Renal cortex interstitium (tissue), 11 donors: ENCODE measurements at regions not wholly inside any gene's neighbourhood (a gene's known extent, or its start where the extent isn't known, plus 50 kb on each side); places are given as distances from the start of the nearest gene placed in this dataset.

Experiments used
- DNase-seq, 11 donors: peaks; one replicate each; pipeline ENCODE4 v3.0.0-alpha.2; 2013; ENCODE audit warnings: low read depth in 9 of 11, low spot score in 4 of 11; ENCODE audit errors: extremely low read depth in 1 of 11

DNA sequence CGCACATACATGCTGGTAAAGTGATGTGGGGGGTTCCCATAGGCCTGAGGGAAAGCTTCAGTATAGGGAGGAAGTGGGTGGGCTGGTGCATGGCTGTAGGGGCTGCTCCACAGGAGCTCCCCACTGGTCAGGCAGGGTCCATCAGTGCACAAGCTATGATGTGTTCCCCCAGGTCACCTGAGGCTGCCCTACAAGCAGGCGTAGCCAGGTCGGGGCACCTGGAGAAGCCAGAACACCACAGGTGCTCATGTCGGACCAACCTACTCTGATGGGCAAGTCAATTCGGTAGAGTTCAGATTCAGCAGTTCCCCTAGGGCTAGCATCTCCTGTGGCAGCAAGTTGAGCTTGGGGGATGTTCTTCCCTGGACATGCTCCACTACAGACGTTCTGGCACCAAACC lies 103.3 kb upstream of the EPHA5 start:
- DNase-seq, result no peak

DNA sequence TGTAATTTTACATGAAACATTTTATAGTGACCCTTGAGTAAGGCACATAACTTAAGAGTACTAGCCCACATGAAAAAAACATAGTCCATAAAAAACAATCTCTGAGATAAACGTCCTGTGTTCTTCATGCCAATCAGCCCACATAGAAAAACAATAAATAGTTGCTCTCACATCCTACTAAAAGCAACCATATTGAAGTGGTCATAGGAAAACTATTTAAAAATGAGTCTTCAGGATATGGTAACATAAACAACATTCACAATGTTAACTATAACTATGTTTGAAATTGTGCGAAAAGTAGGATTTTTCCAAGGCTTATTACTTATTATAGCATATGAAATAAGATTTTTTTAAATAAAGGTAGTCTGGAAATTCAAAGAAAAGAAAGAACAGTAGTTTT lies 77.1 kb upstream of the EPHA5 start:
- no peak for DNase-seq

- no peak for DNase-seq
Observed at GRCh38 chr4:65738134-65738533, 67.8 kb upstream of the EPHA5 start.

DNA sequence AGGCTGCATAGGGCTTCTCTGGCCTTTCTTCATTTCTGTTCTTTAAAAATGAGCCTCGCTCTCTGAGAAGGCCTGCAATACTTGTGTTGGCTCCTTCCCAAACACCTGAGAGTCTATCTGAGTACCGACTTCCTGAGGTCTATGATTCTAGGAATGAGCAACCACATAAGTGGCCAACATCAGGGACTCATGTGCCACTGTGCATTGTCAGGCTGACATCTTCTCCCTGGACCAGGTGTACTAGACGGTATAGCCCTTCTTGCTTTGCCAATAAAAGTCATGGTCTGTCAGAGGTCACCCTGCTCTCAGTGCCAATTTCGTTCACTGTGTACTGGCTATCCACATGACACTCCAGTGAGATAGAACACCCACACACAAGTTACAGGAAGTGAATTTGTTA lies 67.4 kb upstream of the EPHA5 start:
- no peak for DNase-seq

- DNase-seq, result no peak
Observed at GRCh38 chr4:65724973-65725372, 54.7 kb upstream of the EPHA5 start.
